Fibroblast of skin of abdomen (primary cell): ENCODE measurements at regions not wholly inside any gene's neighbourhood (a gene's known extent, or its start where the extent isn't known, plus 50 kb on each side); places are given as distances from the start of the nearest gene placed in this dataset.
A peak's percentile ranks its signal among the peaks of the same experiment; 100 is the strongest.
"Not testable (repeated sequence)": the region's sequence is repeated elsewhere in the genome, so short reads cannot be mapped to it uniquely, and the experiment has no call there.

Source experiments
- DNase-seq: peaks from one replicate; pipeline ENCODE4 v3.0.0-alpha.2; 2013

GRCh38 chr12:7591531-7591930, 74.2 kb downstream of the APOBEC1 start:
- DNase-seq = no peak

GRCh38 chr12:7590085-7590484, 75.6 kb downstream of the APOBEC1 start:
- not testable (repeated sequence) for DNase-seq

- peak; percentile 24 for DNase-seq
These were observed 76.9 kb downstream of the APOBEC1 start for GRCh38 chr12:7588742-7589329.

DNA sequence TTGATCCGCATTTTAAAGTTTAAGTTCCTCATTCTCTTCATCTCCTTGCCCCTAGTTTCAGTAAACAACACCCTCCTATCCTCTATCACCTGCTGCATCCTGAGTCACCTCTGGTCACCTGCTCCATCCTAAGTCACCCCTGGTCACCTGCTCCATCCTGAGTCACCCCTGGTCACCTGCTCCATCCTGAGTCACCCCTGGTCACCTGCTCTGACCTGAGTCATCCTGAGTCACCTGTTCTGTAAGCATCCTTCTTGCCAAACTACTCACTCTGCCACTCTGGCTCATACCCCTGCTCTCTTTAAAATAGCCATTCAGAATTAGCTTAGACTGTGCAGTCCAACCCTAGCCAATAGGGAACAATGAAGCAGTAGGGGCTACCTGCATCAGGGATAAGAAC, 80.6 kb upstream of the CD163 start:
- DNase-seq = not testable (repeated sequence)

- DNase-seq = no peak
These were observed 79.9 kb upstream of the CD163 start for GRCh38 chr12:7583471-7583870.

DNA sequence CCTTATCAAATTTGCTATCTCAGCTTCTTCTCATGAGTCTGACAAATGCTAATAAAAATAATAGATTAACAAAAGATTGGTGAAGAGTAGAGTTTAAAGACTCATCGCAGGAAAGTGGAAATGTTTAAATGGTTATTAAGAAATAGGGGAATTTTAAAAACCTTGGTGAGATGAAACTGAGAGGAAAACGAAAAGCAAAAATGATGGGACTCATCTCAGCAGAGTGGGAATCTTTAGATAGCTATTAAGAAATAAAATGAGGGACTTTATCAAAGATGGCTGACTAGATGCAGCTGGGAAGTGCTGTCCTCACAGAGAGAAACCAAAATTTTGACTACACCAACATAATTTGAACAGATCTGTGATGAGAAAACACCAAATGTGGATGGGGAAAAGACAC, 79.2 kb upstream of the CD163 start:
- no peak for DNase-seq

GRCh38 chr12:7581625-7582024, 78.0 kb upstream of the CD163 start:
- DNase-seq = no peak

DNA sequence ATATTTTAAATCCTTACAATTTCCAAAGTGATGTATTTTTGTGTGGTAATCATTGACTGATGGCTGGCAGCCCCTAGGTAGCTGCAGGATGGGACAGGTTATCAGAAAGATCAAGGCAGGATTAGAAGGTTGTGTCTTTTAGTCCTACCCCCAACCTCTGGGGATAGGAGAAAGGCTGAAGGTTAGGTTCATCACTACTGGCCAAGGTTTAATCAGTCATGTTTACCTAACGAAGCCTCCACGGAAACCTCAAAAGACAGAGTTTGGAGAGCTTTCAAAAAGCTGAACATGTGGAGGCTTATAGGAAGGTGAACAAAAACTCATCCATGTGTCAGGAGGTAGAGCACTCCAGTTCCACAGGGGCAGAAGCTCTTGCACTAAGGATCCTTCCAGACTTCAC, 77.5 kb upstream of the CD163 start:
- DNase-seq = no peak

DNA sequence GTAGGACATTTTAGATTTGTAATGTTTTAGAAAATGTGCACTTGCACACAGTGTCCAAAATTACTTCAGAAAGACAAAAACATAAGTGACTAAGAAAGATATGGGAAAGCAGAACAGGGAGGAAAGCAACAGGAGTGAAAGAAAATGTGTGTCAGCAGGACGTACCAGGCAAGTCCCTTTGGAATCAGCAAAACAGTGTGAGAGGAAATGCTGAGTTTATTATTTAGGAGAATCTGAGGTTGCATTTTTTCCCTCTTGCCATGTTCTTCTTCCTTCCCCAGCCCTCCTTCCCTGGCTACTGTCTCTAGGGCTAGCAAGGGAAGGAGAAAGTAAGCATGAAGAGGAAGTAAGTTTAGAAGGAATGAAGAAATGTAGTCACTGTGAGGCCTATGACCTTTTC, 67.7 kb upstream of the CD163 start:
- no peak for DNase-seq

- no peak for DNase-seq
These were observed 53.6 kb upstream of the CD163 start for GRCh38 chr12:7557227-7557626.

DNA sequence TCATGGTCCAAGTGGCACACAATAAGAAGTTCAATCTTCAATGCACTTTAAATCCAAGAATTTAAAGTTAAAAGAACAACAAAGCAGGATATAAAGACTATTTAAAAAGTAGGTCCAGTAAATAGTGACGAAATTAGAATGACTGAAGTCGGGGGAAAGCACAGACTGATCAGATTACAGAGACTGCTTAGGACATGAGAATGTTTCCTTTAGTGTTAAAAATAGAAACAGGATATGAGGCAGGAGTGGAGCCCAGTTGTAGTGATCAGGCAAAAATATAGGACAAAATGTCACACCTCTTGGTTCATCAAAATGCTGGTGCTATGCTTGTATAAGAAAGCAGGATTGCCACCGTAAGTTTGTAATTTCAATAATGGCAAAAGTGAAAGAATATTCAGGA, 52.2 kb upstream of the CD163 start:
- DNase-seq = peak; percentile 74

- DNase-seq = not testable (repeated sequence)
These were observed 51.3 kb upstream of the CD163 start for GRCh38 chr12:7554831-7555230.
